Left lung (tissue), 4 donors: ENCODE measurements at regions not wholly inside any gene's neighbourhood (a gene's known extent, or its start where the extent isn't known, plus 50 kb on each side); places are given as distances from the start of the nearest gene placed in this dataset.

Experiments
- ATAC-seq: fragments of 200-7000 bp; cut with Tn5 transposase; one replicate; pipeline ENCODE4 v1.9.1; 2020; ENCODE audit warnings: moderate library complexity
- DNase-seq, 4 donors: peaks; one replicate each; pipeline ENCODE4 v3.0.0-alpha.2; 2013 to 2020
- H3K27ac ChIP-seq, 2 donors: fragments of 200-600 bp; sonication (generic) in 1 of 2; one replicate each; pipeline versions ENCODE4 v1.5.0 to v1.8.0; 2020 to 2021
- H3K27me3 ChIP-seq, 2 donors: fragments of 200-600 bp; sonication (generic) in 1 of 2; one replicate each; pipeline versions ENCODE4 v1.5.0 to v1.8.0; 2020 to 2021
- H3K36me3 ChIP-seq, 2 donors: fragments of 200-600 bp; sonication (generic) in 1 of 2; one replicate each; pipeline versions ENCODE4 v1.5.0 to v1.8.0; 2020 to 2021
- H3K4me1 ChIP-seq, 2 donors: fragments of 200-600 bp; one replicate each; pipeline ENCODE4 v1.8.0; 2021
- H3K4me3 ChIP-seq, 2 donors: fragments of 200-600 bp; sonication (generic) in 1 of 2; one replicate each; pipeline versions ENCODE4 v1.5.0 to v1.8.0; 2020 to 2021; ENCODE audit warnings: mild to moderate bottlenecking in 1 of 2
- H3K9me3 ChIP-seq, 2 donors: fragments of 200-600 bp; sonication (generic) in 1 of 2; one replicate each; pipeline versions ENCODE4 v1.5.0 to v1.8.0; 2020 to 2021
- intact Hi-C, 2 donors: fragments of 100-400 bp; cut with DNase I; formaldehyde crosslinking; loops; one replicate each; pipeline versions ENCODE4 v1.11.2 to v1.14.2; 2022
- TF ChIP-seq, protein P1 (sequence below), 2 donors: fragments of 200-600 bp; sonication (generic) in 1 of 2; IDR thresholded peaks; one replicate each; pipeline versions ENCODE4 v1.5.0 to v1.8.0; 2021; ENCODE audit warnings: antibody characterized with exemption in 2 of 2
- donor health status: DM: no; HTN: yes; CAD: no.
- donor health status: DM: no; HTN: no; CAD: no.

DNA sequence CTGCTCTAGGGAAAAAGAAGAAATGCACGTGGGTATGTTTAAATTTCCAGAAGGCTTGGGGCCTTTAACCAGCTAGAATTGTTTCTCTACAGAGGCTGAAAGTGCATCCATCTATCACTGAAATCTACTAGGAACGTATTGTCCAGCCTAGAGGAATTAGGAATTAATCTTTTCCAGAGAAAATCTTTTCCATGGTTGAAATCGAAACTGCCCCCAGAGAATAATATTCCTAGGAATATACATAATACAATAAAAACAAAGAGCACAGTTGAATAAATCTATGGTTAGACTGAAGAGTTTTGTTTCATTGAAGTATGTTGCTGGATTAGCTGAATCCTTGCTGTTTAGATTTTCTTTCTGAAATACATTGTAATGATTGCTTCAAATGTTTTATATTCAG lies 378.5 kb downstream of the PLK2 start:
- Histone ChIP-seq H3K4me1 (no peaks in the 10 kb centered on the region), H3K27me3 (no peaks in the 10 kb centered on the region), H3K4me3 (no peak overlapping the region), H3K36me3 (no peaks in the 10 kb centered on the region), H3K9me3 (no peaks in the 10 kb centered on the region), H3K27ac (no peak overlapping the region)
- ATAC-seq (no peak), DNase-seq (no peak)
- intact Hi-C loops, result no loop called here
- TF ChIP-seq, protein P1, sequence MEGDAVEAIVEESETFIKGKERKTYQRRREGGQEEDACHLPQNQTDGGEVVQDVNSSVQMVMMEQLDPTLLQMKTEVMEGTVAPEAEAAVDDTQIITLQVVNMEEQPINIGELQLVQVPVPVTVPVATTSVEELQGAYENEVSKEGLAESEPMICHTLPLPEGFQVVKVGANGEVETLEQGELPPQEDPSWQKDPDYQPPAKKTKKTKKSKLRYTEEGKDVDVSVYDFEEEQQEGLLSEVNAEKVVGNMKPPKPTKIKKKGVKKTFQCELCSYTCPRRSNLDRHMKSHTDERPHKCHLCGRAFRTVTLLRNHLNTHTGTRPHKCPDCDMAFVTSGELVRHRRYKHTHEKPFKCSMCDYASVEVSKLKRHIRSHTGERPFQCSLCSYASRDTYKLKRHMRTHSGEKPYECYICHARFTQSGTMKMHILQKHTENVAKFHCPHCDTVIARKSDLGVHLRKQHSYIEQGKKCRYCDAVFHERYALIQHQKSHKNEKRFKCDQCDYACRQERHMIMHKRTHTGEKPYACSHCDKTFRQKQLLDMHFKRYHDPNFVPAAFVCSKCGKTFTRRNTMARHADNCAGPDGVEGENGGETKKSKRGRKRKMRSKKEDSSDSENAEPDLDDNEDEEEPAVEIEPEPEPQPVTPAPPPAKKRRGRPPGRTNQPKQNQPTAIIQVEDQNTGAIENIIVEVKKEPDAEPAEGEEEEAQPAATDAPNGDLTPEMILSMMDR (IDR thresholded peaks at IDR 0.05), result no peak

DNA sequence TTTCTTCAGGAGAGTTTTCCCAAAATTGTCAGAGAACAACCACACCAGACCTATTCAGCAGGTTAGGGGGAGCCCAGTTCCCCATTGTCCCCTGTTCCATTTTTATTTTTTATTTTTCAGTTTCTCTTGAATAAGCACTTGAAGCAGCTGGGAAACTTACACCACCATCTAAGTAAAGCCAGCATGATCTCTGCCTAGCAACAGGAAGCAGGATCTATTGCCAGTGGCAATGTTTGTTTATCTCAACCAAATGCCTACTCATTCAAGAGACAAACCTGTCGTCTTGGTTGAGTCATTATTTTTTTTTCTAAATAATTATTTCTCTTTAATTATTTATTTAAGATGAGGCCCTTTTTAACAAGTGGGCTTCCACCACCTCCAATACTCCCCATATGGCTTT lies 379.3 kb downstream of the PLK2 start:
- DNase-seq, result no peak
- intact Hi-C loops, result no loop called here
- Histone ChIP-seq H3K27ac (no peak overlapping the region), H3K4me3 (no peak overlapping the region), H3K36me3 (no peaks in the 10 kb centered on the region), H3K4me1 (no peaks in the 10 kb centered on the region), H3K9me3 (no peaks in the 10 kb centered on the region), H3K27me3 (no peaks in the 10 kb centered on the region)
- TF ChIP-seq, protein P1 (IDR thresholded peaks at IDR 0.05), result no peak
- ATAC-seq, result no peak

DNA sequence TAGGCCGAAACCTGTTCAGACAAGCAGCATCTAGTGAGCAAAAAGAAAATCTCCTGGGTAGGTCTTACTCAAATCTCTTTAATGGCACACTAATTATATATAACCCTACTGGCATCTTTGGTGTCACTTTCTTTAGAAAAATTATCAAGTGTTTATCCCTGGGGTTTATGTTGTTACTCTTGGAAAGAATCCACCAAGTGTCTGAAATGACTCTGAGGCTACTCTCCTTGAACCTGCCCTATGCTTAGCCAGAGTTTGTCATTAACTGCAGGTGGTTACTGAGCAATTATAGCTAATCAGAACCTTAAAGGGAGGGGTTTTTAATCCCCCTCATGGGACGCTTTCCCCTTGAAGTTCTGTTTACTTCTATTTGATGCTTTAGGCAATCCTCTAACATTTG lies 381.9 kb downstream of the PLK2 start:
- H3K27me3 ChIP-seq, result no peaks in the 10 kb centered on the region
- TF ChIP-seq, protein P1 (IDR thresholded peaks at IDR 0.05), result no peak
- ATAC-seq (no peak), DNase-seq (no peak)
- intact Hi-C loops, result no loop called here
- no peak overlapping the region for H3K4me3 ChIP-seq
- no peaks in the 10 kb centered on the region for H3K36me3 ChIP-seq
- no peaks in the 10 kb centered on the region for H3K9me3 ChIP-seq
- H3K4me1 ChIP-seq, result no peaks in the 10 kb centered on the region
- no peak overlapping the region for H3K27ac ChIP-seq

DNA sequence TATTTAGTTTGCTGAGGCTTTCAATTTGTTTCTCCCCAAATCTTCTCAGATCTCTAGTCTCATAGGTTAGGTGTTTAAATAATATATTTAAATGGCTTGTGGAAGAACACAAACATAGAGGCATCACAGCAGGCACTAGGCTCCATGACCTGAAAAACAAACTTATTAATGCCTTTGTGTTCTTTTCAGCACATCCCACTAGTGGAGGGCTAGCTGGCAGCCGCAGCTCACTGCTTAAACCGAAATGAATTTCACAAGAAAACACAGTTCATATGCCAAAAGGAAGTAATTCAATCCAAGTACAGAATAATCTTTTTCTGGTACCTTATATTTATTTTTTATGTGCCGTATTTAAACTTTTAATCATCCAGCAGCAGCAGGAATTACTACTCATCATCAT lies 382.5 kb downstream of the PLK2 start:
- Histone ChIP-seq H3K9me3 (no peaks in the 10 kb centered on the region), H3K27me3 (no peaks in the 10 kb centered on the region), H3K27ac (no peak overlapping the region), H3K4me3 (no peak overlapping the region), H3K4me1 (no peaks in the 10 kb centered on the region), H3K36me3 (no peaks in the 10 kb centered on the region)
- TF ChIP-seq, protein P1 (IDR thresholded peaks at IDR 0.05), result no peak
- intact Hi-C loops, result no loop called here
- ATAC-seq, result no peak
- DNase-seq, result peak in 1 of 4 donors; percentile 31

DNA sequence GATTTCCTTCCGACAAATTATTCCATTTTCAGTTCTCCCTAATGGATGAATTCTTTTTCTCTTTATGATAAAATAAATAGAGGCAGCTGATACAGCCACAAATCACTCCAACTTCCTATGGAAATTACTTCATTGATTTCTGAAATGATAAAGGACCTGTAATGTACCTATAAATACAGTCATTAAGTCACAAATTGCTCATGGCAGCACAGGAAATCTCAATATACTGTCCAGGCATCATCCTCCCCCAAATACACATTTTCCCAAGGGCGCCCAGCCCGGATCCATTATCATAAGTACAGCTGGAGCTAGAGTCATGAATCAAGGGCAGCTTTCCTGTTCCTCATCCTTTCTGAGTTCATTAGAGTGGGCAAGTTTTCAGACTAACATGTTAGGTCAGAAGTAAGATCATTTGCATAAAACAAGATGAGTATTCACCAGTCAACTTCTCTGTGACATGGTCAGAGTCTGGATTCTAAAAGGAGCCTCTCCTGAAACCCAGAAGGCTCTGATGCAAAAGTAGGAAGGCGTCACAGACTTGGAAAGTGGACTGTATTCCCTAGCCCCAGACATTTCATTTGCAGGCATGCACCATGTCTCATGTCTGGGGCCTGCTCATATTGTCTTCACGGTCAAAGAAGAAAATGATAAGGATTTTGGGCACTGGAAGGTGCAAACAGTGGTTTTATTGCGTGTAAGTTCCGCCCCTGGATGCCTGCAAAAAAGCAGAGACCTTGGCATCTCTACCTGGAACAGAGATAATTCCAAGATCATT lies 383.2 kb downstream of the PLK2 start:
- TF ChIP-seq, protein P1 (IDR thresholded peaks at IDR 0.05), result no peak
- Histone ChIP-seq H3K27ac (no peak overlapping the region), H3K4me3 (no peak overlapping the region), H3K9me3 (no peaks in the 10 kb centered on the region), H3K36me3 (no peaks in the 10 kb centered on the region), H3K4me1 (no peaks in the 10 kb centered on the region), H3K27me3 (no peaks in the 10 kb centered on the region)
- no peak for ATAC-seq
- intact Hi-C loops, result no loop called here
- DNase-seq, result peak in 1 of 4 donors; percentile 12
